Progenitor cell of endocrine pancreas (in vitro differentiated cells): ENCODE measurements at regions not wholly inside any gene's neighbourhood (a gene's known extent, or its start where the extent isn't known, plus 50 kb on each side); places are given as distances from the start of the nearest gene placed in this dataset.

Experiments
- DNase-seq: peaks from one replicate; pipeline ENCODE4 v3.0.0; 2021; ENCODE audit warnings: low spot score; ENCODE audit not compliant: unreplicated experiment
- H3K27ac Mint-ChIP-seq: 2 replicates; pipeline ENCODE4 v1.8.0; 2021; ENCODE audit warnings: mild to moderate bottlenecking, moderate library complexity, mixed read lengths
- H3K27me3 Mint-ChIP-seq: 2 replicates; pipeline ENCODE4 v1.8.0; 2021; ENCODE audit warnings: mixed read lengths
- H3K36me3 Mint-ChIP-seq: 2 replicates; pipeline ENCODE4 v1.8.0; 2022; ENCODE audit warnings: mixed read lengths; ENCODE audit not compliant: insufficient read depth
- H3K4me1 Mint-ChIP-seq: 2 replicates; pipeline ENCODE4 v1.8.0; 2021; ENCODE audit warnings: low read depth, mixed read lengths
- H3K4me3 Mint-ChIP-seq: 2 replicates; pipeline ENCODE4 v1.8.0; 2021; ENCODE audit warnings: low read depth, mild to moderate bottlenecking, moderate library complexity, mixed read lengths
- H3K9me3 Mint-ChIP-seq: 2 replicates; pipeline ENCODE4 v1.8.0; 2021; ENCODE audit warnings: low read depth, mixed read lengths
- TF ChIP-seq, protein P1 (sequence below): fragments of 200-600 bp; sonication (generic); IDR thresholded peaks from one replicate; pipeline ENCODE4 v1.5.0; 2021; ENCODE audit warnings: antibody characterized with exemption, mild to moderate bottlenecking; ENCODE audit not compliant: unreplicated experiment

DNA sequence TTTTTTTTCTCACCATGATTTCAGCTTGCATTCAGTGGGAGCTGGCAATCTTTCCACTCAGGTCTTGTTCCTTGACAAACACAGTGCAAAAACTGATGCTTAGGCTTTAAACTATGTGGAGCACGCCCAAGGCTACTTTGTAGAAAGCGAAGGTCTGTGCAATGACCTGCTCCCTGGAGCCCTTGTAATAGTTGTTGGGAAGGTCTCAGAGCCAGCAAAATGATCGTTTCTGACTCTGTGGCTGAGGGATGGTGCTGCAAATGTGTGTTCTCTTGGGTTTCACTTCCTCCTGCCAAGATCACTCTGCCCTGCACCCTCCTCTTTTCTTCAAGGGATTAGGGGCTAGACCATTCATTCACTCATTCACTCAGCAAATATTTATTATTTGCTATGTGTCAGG, 249.7 kb upstream of the MAP3K1 start:
- H3K4me3 Mint-ChIP-seq: no peak overlapping the region
- TF ChIP-seq, protein P1, sequence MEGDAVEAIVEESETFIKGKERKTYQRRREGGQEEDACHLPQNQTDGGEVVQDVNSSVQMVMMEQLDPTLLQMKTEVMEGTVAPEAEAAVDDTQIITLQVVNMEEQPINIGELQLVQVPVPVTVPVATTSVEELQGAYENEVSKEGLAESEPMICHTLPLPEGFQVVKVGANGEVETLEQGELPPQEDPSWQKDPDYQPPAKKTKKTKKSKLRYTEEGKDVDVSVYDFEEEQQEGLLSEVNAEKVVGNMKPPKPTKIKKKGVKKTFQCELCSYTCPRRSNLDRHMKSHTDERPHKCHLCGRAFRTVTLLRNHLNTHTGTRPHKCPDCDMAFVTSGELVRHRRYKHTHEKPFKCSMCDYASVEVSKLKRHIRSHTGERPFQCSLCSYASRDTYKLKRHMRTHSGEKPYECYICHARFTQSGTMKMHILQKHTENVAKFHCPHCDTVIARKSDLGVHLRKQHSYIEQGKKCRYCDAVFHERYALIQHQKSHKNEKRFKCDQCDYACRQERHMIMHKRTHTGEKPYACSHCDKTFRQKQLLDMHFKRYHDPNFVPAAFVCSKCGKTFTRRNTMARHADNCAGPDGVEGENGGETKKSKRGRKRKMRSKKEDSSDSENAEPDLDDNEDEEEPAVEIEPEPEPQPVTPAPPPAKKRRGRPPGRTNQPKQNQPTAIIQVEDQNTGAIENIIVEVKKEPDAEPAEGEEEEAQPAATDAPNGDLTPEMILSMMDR: no peak
- H3K36me3 Mint-ChIP-seq: no peaks in the 10 kb centered on the region
- H3K27me3 Mint-ChIP-seq: peaks cover 5% of the 10 kb centered on the region
- peaks cover 5% of the 10 kb centered on the region for H3K9me3 Mint-ChIP-seq
- no peak overlapping the region for H3K27ac Mint-ChIP-seq
- H3K4me1 Mint-ChIP-seq: no peaks in the 10 kb centered on the region
- no peak for DNase-seq

DNA sequence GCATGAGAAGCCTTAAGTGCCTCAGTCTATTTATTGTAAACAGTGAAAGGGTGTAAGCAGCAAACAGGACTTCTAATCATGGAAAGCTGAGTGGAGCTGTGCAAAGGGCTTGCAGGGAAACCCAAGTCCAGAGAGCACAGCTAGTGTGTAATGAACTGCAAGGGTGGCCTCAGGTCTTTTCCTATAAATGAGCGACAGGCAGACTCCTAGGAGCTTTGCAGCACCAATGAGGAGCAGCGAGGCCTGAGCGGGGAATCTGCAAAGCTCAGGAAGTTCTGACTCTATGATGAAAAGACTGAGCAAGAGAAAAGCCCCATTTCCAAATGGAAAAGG, 250.1 kb upstream of the MAP3K1 start:
- no peaks in the 10 kb centered on the region for H3K36me3 Mint-ChIP-seq
- DNase-seq: no peak
- H3K4me3 Mint-ChIP-seq: no peak overlapping the region
- H3K27ac Mint-ChIP-seq: no peak overlapping the region
- H3K27me3 Mint-ChIP-seq: peaks cover 9% of the 10 kb centered on the region
- TF ChIP-seq, protein P1: no peak
- no peaks in the 10 kb centered on the region for H3K4me1 Mint-ChIP-seq
- H3K9me3 Mint-ChIP-seq: peaks cover 9% of the 10 kb centered on the region

DNA sequence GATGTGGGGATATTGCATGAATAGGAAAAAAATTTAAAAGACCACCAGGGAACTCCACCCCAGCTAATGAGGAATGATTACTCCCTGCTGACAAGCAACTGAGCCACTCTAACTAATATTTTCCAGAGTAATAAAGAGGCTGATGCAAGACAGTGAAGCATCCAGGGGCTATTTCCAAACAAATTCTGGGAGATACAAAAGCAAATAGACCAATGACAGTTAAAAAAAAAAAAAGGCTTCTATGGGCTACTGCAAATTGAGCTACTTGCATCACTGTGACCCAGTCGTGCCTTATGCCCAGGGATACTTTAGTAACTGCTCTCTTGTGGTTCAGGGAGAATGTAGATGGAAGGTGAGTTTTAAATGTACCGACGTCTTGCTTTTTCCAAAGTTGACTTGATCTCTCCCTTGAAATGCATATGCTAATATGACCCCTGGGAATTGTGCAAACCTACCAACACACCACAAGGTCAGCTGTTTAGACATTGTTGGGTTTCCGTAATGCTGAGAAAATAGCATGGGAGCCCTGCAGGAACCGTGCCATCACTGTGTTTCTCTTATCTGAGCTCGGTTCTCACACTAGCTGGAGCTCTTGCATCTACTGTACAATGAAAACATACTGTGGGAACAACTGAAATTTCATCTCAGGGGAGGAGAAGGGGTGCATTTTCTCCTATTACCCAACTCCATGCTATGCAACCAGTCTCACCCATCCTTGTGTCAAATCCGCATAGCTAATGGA, 250.6 kb upstream of the MAP3K1 start:
- Mint-ChIP-seq H3K27ac (no peak overlapping the region), H3K4me1 (no peaks in the 10 kb centered on the region), H3K4me3 (no peak overlapping the region), H3K9me3 (peaks cover 11% of the 10 kb centered on the region), H3K27me3 (peaks cover 11% of the 10 kb centered on the region), H3K36me3 (no peaks in the 10 kb centered on the region)
- no peak for DNase-seq
- TF ChIP-seq, protein P1: no peak

DNA sequence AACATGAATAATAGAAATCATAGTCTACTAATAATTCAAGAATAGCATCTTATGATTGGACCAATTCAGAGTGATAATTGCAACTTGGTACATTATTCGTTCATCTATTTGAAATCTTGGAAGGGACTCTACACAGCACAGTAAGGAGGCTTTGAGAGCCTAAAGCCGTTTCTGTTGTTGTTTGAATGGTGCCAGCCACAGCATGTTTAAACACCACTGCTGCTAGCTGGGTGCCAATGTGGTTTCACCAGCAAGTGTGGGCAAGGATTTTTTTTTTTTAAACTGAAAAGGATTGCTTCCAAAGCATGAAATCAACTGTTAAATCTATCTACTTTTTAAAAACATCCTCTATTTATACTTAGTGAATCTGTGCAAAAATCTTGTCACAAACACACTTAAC, 253.9 kb upstream of the MAP3K1 start:
- peaks cover 16% of the 10 kb centered on the region for H3K27me3 Mint-ChIP-seq
- no peak overlapping the region for H3K4me3 Mint-ChIP-seq
- H3K27ac Mint-ChIP-seq: no peak overlapping the region
- peaks cover 11% of the 10 kb centered on the region for H3K9me3 Mint-ChIP-seq
- DNase-seq: no peak
- H3K4me1 Mint-ChIP-seq: peaks cover 4% of the 10 kb centered on the region
- TF ChIP-seq, protein P1: no peak
- no peaks in the 10 kb centered on the region for H3K36me3 Mint-ChIP-seq

DNA sequence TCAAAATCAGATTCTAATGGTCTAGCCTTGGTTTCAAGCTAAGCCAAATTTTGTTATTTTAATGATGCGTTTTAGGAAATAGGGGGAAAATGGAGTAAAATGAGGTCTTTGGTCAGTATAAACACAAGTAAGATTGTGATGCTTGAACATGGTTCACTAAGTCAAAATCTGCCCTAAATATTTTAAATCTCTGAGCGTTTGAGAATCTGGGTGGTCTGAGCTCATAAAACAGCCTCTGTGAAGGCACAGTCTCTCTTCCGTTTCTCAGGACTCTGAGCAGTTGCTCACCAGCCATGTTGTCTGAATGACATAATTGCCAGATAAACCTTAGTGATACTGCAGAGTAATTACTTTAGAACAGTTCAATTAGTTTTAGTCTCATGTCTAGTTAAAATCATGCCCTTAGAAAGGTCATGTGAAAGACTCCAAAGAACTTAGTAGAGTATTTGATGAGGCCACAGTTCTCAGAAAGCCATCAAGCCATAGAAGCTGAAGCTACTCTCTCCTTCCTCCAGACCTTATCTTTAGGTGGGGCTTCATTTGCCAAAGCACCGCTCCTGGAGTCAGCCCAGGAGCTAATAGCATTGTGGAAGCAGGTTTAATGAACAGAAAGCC, 257.1 kb upstream of the MAP3K1 start:
- no peak overlapping the region for H3K27ac Mint-ChIP-seq
- H3K36me3 Mint-ChIP-seq: no peaks in the 10 kb centered on the region
- DNase-seq: no peak
- TF ChIP-seq, protein P1: no peak
- H3K9me3 Mint-ChIP-seq: peaks cover 6% of the 10 kb centered on the region
- peaks cover 22% of the 10 kb centered on the region for H3K27me3 Mint-ChIP-seq
- no peak overlapping the region for H3K4me3 Mint-ChIP-seq
- peaks cover 4% of the 10 kb centered on the region for H3K4me1 Mint-ChIP-seq
